ENCODE measurements at regions not wholly inside any gene's neighbourhood (a gene's known extent, or its start where the extent isn't known, plus 50 kb on each side); places are given as distances from the start of the nearest gene placed in this dataset.

DNA sequence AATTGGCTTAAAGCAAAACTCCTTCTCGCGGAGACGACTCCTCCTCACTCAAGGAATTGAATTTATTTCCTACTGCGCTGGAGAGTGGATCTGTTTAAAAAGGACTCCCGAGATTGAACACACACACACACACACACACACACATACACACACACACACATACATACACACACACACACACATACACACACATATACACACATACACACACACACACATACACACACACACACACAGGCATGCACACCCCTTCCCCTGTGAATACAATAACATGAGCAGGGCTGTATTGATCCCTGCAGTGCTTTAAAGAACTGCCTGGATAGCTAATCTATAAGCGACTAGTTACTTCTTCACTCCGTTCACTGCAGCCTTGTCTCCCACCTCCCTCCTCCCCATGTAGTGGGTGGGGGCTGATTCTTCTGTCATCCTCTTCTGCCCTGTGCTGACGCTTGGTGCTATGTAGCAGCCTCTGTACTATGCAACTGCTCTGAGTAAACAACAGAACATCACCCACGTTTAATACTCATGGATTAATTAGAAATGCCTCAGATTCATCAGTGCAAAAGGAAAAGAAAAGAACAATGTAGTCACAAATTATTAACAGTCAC, 549.0 kb downstream of the CDH26 start:
- no peaks in the 10 kb centered on the region for H3K27me3 ChIP-seq (replicated peaks; ENCODE audit: control insufficient read depth, insufficient read depth, low read length, poor library complexity, severe bottlenecking)
- H3K4me1 ChIP-seq (ENCODE audit: control insufficient read depth, insufficient read depth, low read length, poor library complexity, severe bottlenecking) = no peaks in the 10 kb centered on the region
- no peak for DNase-seq
- H3K27ac ChIP-seq (ENCODE audit: insufficient read depth, low read length, poor library complexity, severe bottlenecking) = no peak overlapping the region
- H3K36me3 ChIP-seq (ENCODE audit: control insufficient read depth, insufficient read depth, low read length) = no peaks in the 10 kb centered on the region
- no peaks in the 10 kb centered on the region for H3K9me3 ChIP-seq (ENCODE audit: control insufficient read depth, low read length)
- H3K4me3 ChIP-seq (ENCODE audit: insufficient read depth, low read depth, low read length, poor library complexity, severe bottlenecking) = no peak overlapping the region

DNA sequence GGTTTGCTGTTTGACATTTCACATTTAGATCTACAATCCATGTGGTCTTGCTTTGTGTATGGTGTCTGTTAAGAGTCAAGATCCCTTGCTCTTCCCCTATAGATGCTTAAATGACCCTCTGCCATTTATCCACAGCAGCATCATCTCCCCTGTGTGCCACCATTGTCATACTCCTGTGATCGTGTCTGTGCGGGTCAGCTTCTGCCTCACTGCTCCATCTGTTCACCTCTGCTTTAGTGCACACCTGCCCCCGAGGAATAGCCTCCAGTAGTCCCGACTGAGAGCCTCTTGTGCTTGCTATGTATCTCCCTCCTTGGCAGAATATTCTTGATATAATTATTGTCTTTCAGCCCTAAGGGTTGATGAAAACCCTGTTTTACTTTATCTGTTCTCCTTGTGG, 551.2 kb downstream of the CDH26 start:
- H3K36me3 ChIP-seq (ENCODE audit: control insufficient read depth, insufficient read depth, low read length) = no peaks in the 10 kb centered on the region
- no peaks in the 10 kb centered on the region for H3K4me1 ChIP-seq (ENCODE audit: control insufficient read depth, insufficient read depth, low read length, poor library complexity, severe bottlenecking)
- H3K4me3 ChIP-seq (ENCODE audit: insufficient read depth, low read depth, low read length, poor library complexity, severe bottlenecking) = no peak overlapping the region
- H3K27ac ChIP-seq (ENCODE audit: insufficient read depth, low read length, poor library complexity, severe bottlenecking) = no peak overlapping the region
- no peaks in the 10 kb centered on the region for H3K27me3 ChIP-seq (replicated peaks; ENCODE audit: control insufficient read depth, insufficient read depth, low read length, poor library complexity, severe bottlenecking)
- H3K9me3 ChIP-seq (ENCODE audit: control insufficient read depth, low read length) = no peaks in the 10 kb centered on the region
- no peak for DNase-seq

DNA sequence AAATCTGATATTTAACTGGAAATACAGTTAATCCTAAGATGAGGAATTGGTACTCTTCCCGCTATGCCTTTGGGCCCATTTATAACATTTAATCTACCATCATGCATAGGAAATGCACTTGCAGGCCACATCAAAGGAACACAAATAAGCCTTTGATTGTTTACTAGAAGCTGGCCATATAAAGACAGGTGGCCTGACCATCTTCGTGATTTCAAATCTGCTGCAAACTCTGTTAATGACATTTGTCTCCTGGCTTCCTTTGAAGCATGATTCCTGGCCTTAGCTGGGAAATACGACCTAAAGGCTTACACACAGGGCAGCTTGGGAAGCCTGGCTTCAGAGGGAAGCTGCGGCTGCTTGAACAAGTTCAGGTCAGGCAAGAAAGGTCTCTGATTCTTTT, 552.1 kb downstream of the CDH26 start:
- no peak for DNase-seq
- Histone ChIP-seq H3K27ac (ENCODE audit: insufficient read depth, low read length, poor library complexity, severe bottlenecking) (no peak overlapping the region), H3K27me3 (replicated peaks; ENCODE audit: control insufficient read depth, insufficient read depth, low read length, poor library complexity, severe bottlenecking) (no peaks in the 10 kb centered on the region)

DNA sequence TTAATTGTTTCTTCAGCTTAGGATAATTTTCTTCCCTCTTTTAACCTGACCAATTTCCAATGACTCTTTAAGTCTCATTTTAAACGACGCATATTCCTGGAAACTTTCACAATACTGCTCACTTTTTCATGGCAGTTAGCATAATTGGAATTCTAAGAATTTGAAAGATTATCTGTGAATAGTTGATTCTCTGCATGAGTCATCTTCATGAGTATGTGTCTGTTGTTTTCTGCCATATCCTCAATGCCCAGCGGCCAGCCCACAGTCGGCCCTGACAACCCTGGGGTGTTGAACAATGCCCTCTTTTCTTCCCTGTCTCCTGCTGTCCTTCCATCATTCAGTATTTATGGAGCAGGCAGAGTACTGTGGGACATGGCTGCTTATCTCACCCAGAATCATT, 554.2 kb downstream of the CDH26 start:
- Histone ChIP-seq H3K4me3 (ENCODE audit: insufficient read depth, low read depth, low read length, poor library complexity, severe bottlenecking) (no peak overlapping the region), H3K4me1 (ENCODE audit: control insufficient read depth, insufficient read depth, low read length, poor library complexity, severe bottlenecking) (no peaks in the 10 kb centered on the region), H3K9me3 (ENCODE audit: control insufficient read depth, low read length) (no peaks in the 10 kb centered on the region), H3K36me3 (ENCODE audit: control insufficient read depth, insufficient read depth, low read length) (no peaks in the 10 kb centered on the region), H3K27me3 (replicated peaks; ENCODE audit: control insufficient read depth, insufficient read depth, low read length, poor library complexity, severe bottlenecking) (no peaks in the 10 kb centered on the region), H3K27ac (ENCODE audit: insufficient read depth, low read length, poor library complexity, severe bottlenecking) (no peak overlapping the region)
- DNase-seq = no peak

More for the DNA sequence above, 552.1 kb downstream of the CDH26 start:
- Histone ChIP-seq H3K9me3 (ENCODE audit: control insufficient read depth, low read length) (no peaks in the 10 kb centered on the region), H3K36me3 (ENCODE audit: control insufficient read depth, insufficient read depth, low read length) (no peaks in the 10 kb centered on the region), H3K4me1 (ENCODE audit: control insufficient read depth, insufficient read depth, low read length, poor library complexity, severe bottlenecking) (no peaks in the 10 kb centered on the region), H3K4me3 (ENCODE audit: insufficient read depth, low read depth, low read length, poor library complexity, severe bottlenecking) (no peak overlapping the region)

DNA sequence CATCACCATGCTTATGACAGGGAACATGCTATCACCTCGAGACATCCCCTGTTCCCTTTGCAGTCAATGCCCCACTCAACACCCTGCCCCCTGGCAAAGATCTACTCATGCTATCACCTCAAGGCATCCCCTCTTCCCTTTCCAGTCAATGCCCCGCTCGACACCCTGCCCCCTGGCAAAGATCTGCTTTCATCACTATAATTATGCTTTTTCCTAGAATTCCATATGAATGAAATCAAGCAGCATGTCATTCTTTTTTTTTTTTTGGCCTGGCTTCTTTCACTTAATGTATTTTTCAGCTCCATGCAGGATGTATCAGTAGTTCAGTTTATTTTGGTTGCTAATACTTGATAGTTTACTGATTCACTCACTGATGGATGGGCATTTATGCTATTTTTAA, 554.9 kb downstream of the CDH26 start:
- no peak for DNase-seq
- H3K4me1 ChIP-seq (ENCODE audit: control insufficient read depth, insufficient read depth, low read length, poor library complexity, severe bottlenecking) = no peaks in the 10 kb centered on the region
- no peak overlapping the region for H3K27ac ChIP-seq (ENCODE audit: insufficient read depth, low read length, poor library complexity, severe bottlenecking)

DNA sequence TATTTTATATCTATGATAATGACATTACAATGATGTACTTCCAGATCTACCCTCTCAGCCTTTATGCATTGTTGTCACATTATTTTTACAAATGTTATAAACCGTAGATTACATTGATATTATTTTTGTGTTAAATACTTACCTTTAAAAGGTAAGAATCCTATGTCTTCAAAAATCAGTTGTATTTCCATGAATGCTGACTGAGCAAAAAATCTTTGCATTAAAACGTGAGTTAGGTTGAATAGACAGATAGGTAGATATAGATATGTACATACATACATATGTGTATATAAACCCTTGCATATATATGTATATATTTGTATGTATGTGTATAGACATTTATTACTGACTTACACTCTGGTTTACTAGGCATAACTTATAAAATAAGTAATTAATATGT, 558.2 kb downstream of the CDH26 start:
- Histone ChIP-seq H3K27me3 (replicated peaks; ENCODE audit: control insufficient read depth, insufficient read depth, low read length, poor library complexity, severe bottlenecking) (no peaks in the 10 kb centered on the region), H3K9me3 (ENCODE audit: control insufficient read depth, low read length) (no peaks in the 10 kb centered on the region), H3K36me3 (ENCODE audit: control insufficient read depth, insufficient read depth, low read length) (no peaks in the 10 kb centered on the region), H3K27ac (ENCODE audit: insufficient read depth, low read length, poor library complexity, severe bottlenecking) (no peak overlapping the region), H3K4me1 (ENCODE audit: control insufficient read depth, insufficient read depth, low read length, poor library complexity, severe bottlenecking) (no peaks in the 10 kb centered on the region), H3K4me3 (ENCODE audit: insufficient read depth, low read depth, low read length, poor library complexity, severe bottlenecking) (no peak overlapping the region)
- DNase-seq = no peak

More for the DNA sequence above, 554.9 kb downstream of the CDH26 start:
- H3K9me3 ChIP-seq (ENCODE audit: control insufficient read depth, low read length) = no peaks in the 10 kb centered on the region
- H3K27me3 ChIP-seq (replicated peaks; ENCODE audit: control insufficient read depth, insufficient read depth, low read length, poor library complexity, severe bottlenecking) = no peaks in the 10 kb centered on the region
- H3K4me3 ChIP-seq (ENCODE audit: insufficient read depth, low read depth, low read length, poor library complexity, severe bottlenecking) = no peak overlapping the region
- no peaks in the 10 kb centered on the region for H3K36me3 ChIP-seq (ENCODE audit: control insufficient read depth, insufficient read depth, low read length)

DNA sequence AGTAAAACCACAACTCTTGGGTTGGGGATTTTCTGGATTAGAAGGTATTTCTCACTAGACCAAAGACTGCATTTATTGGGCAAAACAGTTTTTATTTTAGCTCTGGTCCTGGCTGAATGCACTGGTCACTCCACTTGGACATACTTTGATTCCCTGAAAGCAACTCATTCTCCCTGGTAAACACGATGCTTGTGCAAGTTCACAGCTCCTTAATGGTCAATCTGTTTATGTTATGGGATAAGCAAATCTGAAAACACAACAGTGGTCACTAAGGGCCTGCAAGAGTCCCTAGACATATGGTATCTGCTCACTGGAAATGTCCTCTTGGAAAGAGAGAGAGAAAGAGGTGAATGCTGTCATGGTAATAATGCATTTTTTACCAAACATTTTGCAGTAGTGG, 559.8 kb downstream of the CDH26 start:
- DNase-seq = no peak
- H3K4me3 ChIP-seq (ENCODE audit: insufficient read depth, low read depth, low read length, poor library complexity, severe bottlenecking) = no peak overlapping the region
- H3K9me3 ChIP-seq (ENCODE audit: control insufficient read depth, low read length) = no peaks in the 10 kb centered on the region
- no peaks in the 10 kb centered on the region for H3K4me1 ChIP-seq (ENCODE audit: control insufficient read depth, insufficient read depth, low read length, poor library complexity, severe bottlenecking)
- H3K27ac ChIP-seq (ENCODE audit: insufficient read depth, low read length, poor library complexity, severe bottlenecking) = no peak overlapping the region
- no peaks in the 10 kb centered on the region for H3K27me3 ChIP-seq (replicated peaks; ENCODE audit: control insufficient read depth, insufficient read depth, low read length, poor library complexity, severe bottlenecking)
- H3K36me3 ChIP-seq (ENCODE audit: control insufficient read depth, insufficient read depth, low read length) = no peaks in the 10 kb centered on the region

DNA sequence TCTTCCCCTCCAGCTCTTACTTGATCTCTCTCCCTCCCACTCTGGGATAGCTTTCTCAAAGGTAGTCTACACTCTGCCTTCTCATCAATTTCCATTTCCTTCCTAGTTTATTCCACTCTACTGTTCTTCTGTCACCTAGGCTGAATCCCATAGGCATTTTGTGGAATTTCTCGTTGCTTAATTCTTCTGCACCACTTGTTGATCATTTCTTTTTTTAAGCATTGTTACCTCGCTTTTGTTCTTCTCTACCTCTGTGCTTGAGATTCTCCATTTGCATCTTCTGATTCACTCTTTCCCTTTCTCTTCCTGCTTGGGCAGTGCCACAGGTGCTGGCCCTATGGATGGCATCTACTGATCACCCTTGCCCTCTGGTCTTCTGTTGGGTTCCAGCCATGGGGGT, 567.2 kb downstream of the CDH26 start:
- DNase-seq = no peak
- Histone ChIP-seq H3K4me3 (ENCODE audit: insufficient read depth, low read depth, low read length, poor library complexity, severe bottlenecking) (no peak overlapping the region), H3K27ac (ENCODE audit: insufficient read depth, low read length, poor library complexity, severe bottlenecking) (no peak overlapping the region), H3K36me3 (ENCODE audit: control insufficient read depth, insufficient read depth, low read length) (no peaks in the 10 kb centered on the region), H3K27me3 (replicated peaks; ENCODE audit: control insufficient read depth, insufficient read depth, low read length, poor library complexity, severe bottlenecking) (no peaks in the 10 kb centered on the region), H3K4me1 (ENCODE audit: control insufficient read depth, insufficient read depth, low read length, poor library complexity, severe bottlenecking) (no peaks in the 10 kb centered on the region), H3K9me3 (ENCODE audit: control insufficient read depth, low read length) (no peaks in the 10 kb centered on the region)

DNA sequence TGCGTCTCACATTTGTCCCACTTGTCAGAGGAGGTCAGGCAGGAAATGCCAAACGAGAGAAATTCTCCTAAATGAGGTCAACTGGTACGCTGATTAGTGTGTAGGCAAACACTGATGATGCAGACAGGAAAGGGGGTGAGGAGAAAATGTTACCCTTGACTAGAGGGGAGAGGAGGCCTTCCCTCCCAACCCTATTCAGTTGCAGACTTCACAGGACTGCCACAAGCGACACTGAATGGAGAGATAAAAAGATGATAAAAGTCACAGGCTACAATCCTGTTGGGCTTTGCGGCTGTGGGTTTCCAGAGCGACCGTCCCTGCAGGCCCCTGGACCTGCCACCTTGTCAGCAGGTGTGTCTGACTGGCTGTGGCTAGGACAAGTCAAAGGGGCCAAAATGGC, 569.4 kb downstream of the CDH26 start:
- Histone ChIP-seq H3K27ac (ENCODE audit: insufficient read depth, low read length, poor library complexity, severe bottlenecking) (no peak overlapping the region), H3K36me3 (ENCODE audit: control insufficient read depth, insufficient read depth, low read length) (no peaks in the 10 kb centered on the region), H3K4me3 (ENCODE audit: insufficient read depth, low read depth, low read length, poor library complexity, severe bottlenecking) (no peak overlapping the region)

DNA sequence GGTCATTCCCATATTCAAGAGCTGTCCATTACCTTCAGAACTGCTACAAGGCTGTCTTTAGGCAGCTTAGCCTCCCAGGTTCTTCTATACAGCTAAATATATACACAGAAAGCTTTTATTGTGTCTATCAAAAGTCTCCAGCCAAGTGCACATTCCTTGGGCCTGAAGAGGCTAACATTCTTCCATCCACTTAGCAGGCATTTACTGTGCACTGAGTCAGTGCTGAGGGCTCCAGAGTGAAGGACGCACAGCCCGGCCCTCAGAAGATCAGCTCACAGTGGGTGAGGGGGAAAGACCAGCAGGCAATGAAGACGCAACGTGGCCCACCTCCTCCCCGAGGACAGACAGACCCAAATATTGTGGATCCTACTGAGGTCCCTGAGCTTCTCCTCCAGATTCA, 569.9 kb downstream of the CDH26 start:
- no peak overlapping the region for H3K4me3 ChIP-seq (ENCODE audit: insufficient read depth, low read depth, low read length, poor library complexity, severe bottlenecking)
- no peaks in the 10 kb centered on the region for H3K4me1 ChIP-seq (ENCODE audit: control insufficient read depth, insufficient read depth, low read length, poor library complexity, severe bottlenecking)
- H3K9me3 ChIP-seq (ENCODE audit: control insufficient read depth, low read length) = no peaks in the 10 kb centered on the region
- no peaks in the 10 kb centered on the region for H3K27me3 ChIP-seq (replicated peaks; ENCODE audit: control insufficient read depth, insufficient read depth, low read length, poor library complexity, severe bottlenecking)
- no peaks in the 10 kb centered on the region for H3K36me3 ChIP-seq (ENCODE audit: control insufficient read depth, insufficient read depth, low read length)
- DNase-seq = no peak
- no peak overlapping the region for H3K27ac ChIP-seq (ENCODE audit: insufficient read depth, low read length, poor library complexity, severe bottlenecking)

More for the DNA sequence above, 569.4 kb downstream of the CDH26 start:
- no peak for DNase-seq
- no peaks in the 10 kb centered on the region for H3K9me3 ChIP-seq (ENCODE audit: control insufficient read depth, low read length)
- no peaks in the 10 kb centered on the region for H3K4me1 ChIP-seq (ENCODE audit: control insufficient read depth, insufficient read depth, low read length, poor library complexity, severe bottlenecking)
- no peaks in the 10 kb centered on the region for H3K27me3 ChIP-seq (replicated peaks; ENCODE audit: control insufficient read depth, insufficient read depth, low read length, poor library complexity, severe bottlenecking)

Measured in effector memory CD4-positive, alpha-beta T cell (primary cell).